GM12878 (cell line): ENCODE measurements at regions not wholly inside any gene's neighbourhood (a gene's known extent, or its start where the extent isn't known, plus 50 kb on each side); places are given as distances from the start of the nearest gene placed in this dataset.

Experiments used
- ATAC-seq: fragments of 200-7000 bp; cut with Tn5 transposase; 3 replicates; pipeline ENCODE4 v1.9.1; 2020; ENCODE audit warnings: mild to moderate bottlenecking, moderate library complexity
- BruUV-seq: library from RNA; stranded (reverse); fragments of 400-500 nt; replicated peaks from 2 replicates; lab custom pipeline; 2021; lab: Mats Ljungman, UMichigan
- CTCF ChIA-PET: fragments of 300-600 bp; sonication (Branson Sonifier 250); formaldehyde crosslinking; extraction: SDS; loops from one replicate; lab custom pipeline; 2021; ENCODE audit warnings: inconsistent platforms; lab: Yijun Ruan, JAX
- POLR2A ChIA-PET: fragments of 350-600 bp; formaldehyde crosslinking; extraction: SDS; loops from one replicate; lab custom pipeline; 2021; ENCODE audit warnings: inconsistent platforms; lab: Charles Lee
- RAD21 ChIA-PET: fragments of 300-600 bp; sonication (Branson Sonifier 250); formaldehyde crosslinking; loops from one replicate; lab custom pipeline; 2023; ENCODE audit warnings: antibody characterized with exemption; ENCODE audit not compliant: unreplicated experiment; lab: Charles Lee
- SMC1A ChIA-PET: fragments of 300-600 bp; sonication (Branson Sonifier 250); formaldehyde crosslinking; loops from one replicate; lab custom pipeline; 2023; ENCODE audit not compliant: unreplicated experiment, uncharacterized antibody; lab: Charles Lee
- DNase-seq: peaks from one replicate; pipeline ENCODE4 v3.0.0-alpha.2; 2011; ENCODE audit warnings: low read depth, low spot score
- FAIRE-seq: peaks from 3 replicates; lab custom pipeline; 2011; peaks lifted over from hg19 to GRCh38; lab: Jason Lieb, UNC
- H2AFZ ChIP-seq: 2 replicates; pipeline ENCODE4 v1.6.0; 2011; ENCODE audit warnings: low read depth, low read length, control low read depth; ENCODE audit not compliant: control insufficient read depth
- H3K27ac ChIP-seq: 2 replicates; pipeline ENCODE4 v1.5.1; 2011; ENCODE audit warnings: control low read depth; ENCODE audit not compliant: control insufficient read depth, insufficient read depth
- H3K27me3 ChIP-seq, 2 experiments: replicated peaks in 1 of 2; 2 replicates each; pipeline versions ENCODE4 v1.6.0 to v1.6.1; 2011; ENCODE audit warnings: low read length in 1 of 2; ENCODE audit not compliant: control insufficient read depth in 2 of 2, insufficient read depth in 2 of 2
- H3K36me3 ChIP-seq, 2 experiments: 2 replicates each; pipeline ENCODE4 v1.5.1; 2011; ENCODE audit warnings: low read length in 1 of 2; ENCODE audit not compliant: control insufficient read depth in 2 of 2, insufficient read depth in 2 of 2
- H3K4me1 ChIP-seq: 2 replicates; pipeline ENCODE4 v1.6.1; 2011; ENCODE audit warnings: mild to moderate bottlenecking, low read length, moderate library complexity, mixed read lengths; ENCODE audit not compliant: control insufficient read depth, insufficient read depth
- H3K4me2 ChIP-seq: 2 replicates; pipeline ENCODE4 v1.6.0; 2011; ENCODE audit warnings: control low read depth; ENCODE audit not compliant: control insufficient read depth, insufficient read depth
- H3K4me3 ChIP-seq: fragments of 200-600 bp; sonication (generic); 2 replicates; pipeline ENCODE4 v1.5.1; 2016
- H3K79me2 ChIP-seq: 2 replicates; pipeline ENCODE4 v1.6.0; 2011; ENCODE audit warnings: low read length; ENCODE audit not compliant: control insufficient read depth, insufficient read depth
- H3K9ac ChIP-seq: 2 replicates; pipeline ENCODE4 v1.8.0; 2011; ENCODE audit warnings: low read length, control low read depth, mixed read lengths; ENCODE audit not compliant: control insufficient read depth, insufficient read depth
- H3K9me3 ChIP-seq: replicated peaks from 3 replicates; pipeline ENCODE4 v1.5.1; 2011; ENCODE audit warnings: mild to moderate bottlenecking, low read length; ENCODE audit not compliant: control insufficient read depth, insufficient read depth
- H4K20me1 ChIP-seq: 2 replicates; pipeline ENCODE4 v1.6.0; 2011; ENCODE audit not compliant: control insufficient read depth, insufficient read depth
- CBX5 ChIP-seq: sonication (generic); IDR thresholded peaks from 2 replicates; pipeline ENCODE4 v1.6.1; 2016; ENCODE audit warnings: low read depth, moderate library complexity, mild to moderate bottlenecking, inconsistent platforms
- CREB1 ChIP-seq: IDR thresholded peaks from 2 replicates; pipeline ENCODE4 v1.6.1; 2012; ENCODE audit warnings: low read depth, mild to moderate bottlenecking, inconsistent platforms
- HDAC6 ChIP-seq: fragments of 200-600 bp; sonication (generic); IDR thresholded peaks from one replicate; pipeline ENCODE4 v1.8.0; 2017; ENCODE audit warnings: antibody characterized with exemption; ENCODE audit not compliant: unreplicated experiment
- MYC ChIP-seq: IDR thresholded peaks from 2 replicates; pipeline ENCODE4 v1.6.1; 2011; ENCODE audit warnings: mild to moderate bottlenecking, low read length, moderate library complexity, inconsistent platforms; ENCODE audit not compliant: insufficient read depth, insufficient replicate concordance, insufficient read length, severe bottlenecking
- NBN ChIP-seq: fragments of 450-650 bp; IDR thresholded peaks from 2 replicates; pipeline ENCODE4 v1.6.1; 2016
- POU2F2 ChIP-seq: IDR thresholded peaks from 3 replicates; pipeline ENCODE4 v1.6.1; 2011; ENCODE audit warnings: low read depth, mild to moderate bottlenecking, low read length, borderline replicate concordance
- RAD21 ChIP-seq: IDR thresholded peaks from 2 replicates; pipeline ENCODE4 v1.6.1; 2011; ENCODE audit warnings: mild to moderate bottlenecking, low read depth, low read length, moderate library complexity; ENCODE audit not compliant: insufficient read depth
- RAD51 ChIP-seq: fragments of 450-650 bp; IDR thresholded peaks from 2 replicates; pipeline ENCODE4 v1.6.1; 2016; ENCODE audit warnings: moderate library complexity, mild to moderate bottlenecking, inconsistent platforms
- TAF1 ChIP-seq: IDR thresholded peaks from 2 replicates; pipeline ENCODE4 v1.6.1; 2011; ENCODE audit warnings: mild to moderate bottlenecking, low read depth, low read length, borderline replicate concordance
- TARDBP ChIP-seq: IDR thresholded peaks from 2 replicates; pipeline ENCODE4 v1.6.1; 2016; ENCODE audit warnings: borderline replicate concordance
- YBX1 ChIP-seq: fragments of 450-650 bp; IDR thresholded peaks from 2 replicates; pipeline ENCODE4 v1.6.1; 2016; ENCODE audit warnings: antibody characterized with exemption
- ZBED1 ChIP-seq: IDR thresholded peaks from 2 replicates; pipeline ENCODE4 v1.6.1; 2016; ENCODE audit warnings: borderline replicate concordance
- ZNF24 ChIP-seq: fragments of 450-650 bp; IDR thresholded peaks from 2 replicates; pipeline ENCODE4 v1.6.1; 2017; ENCODE audit warnings: antibody characterized with exemption, mild to moderate bottlenecking
- ZNF384 ChIP-seq: IDR thresholded peaks from 2 replicates; pipeline ENCODE4 v1.6.1; 2012; ENCODE audit warnings: low read depth, mild to moderate bottlenecking, low read length, improper control_type of control experiment, borderline replicate concordance
- WGBS: methylation state at CpG from one replicate; pipeline ENCODE4 v1.1.6; 2016; ENCODE audit warnings: low lambda C conversion rate; ENCODE audit not compliant: insufficient replicate concordance, insufficient coverage; ENCODE audit errors: missing lambda C conversion rate; 5-methylcytosine and 5-hydroxymethylcytosine counted together
- in situ Hi-C: fragments of 300-500 bp; cut with MboI; formaldehyde crosslinking; loops from 9 replicates; pipeline ENCODE4 v1.14.3; 2018; ENCODE audit warnings: mixed read lengths
- intact Hi-C: fragments of 100-400 bp; cut with micrococcal nuclease; formaldehyde crosslinking; loops from one replicate; pipeline ENCODE4 v1.14.2; 2022; ENCODE audit not compliant: unreplicated experiment
- TF ChIP-seq, protein P1 (sequence below): fragments of 450-650 bp; IDR thresholded peaks from 2 replicates; pipeline ENCODE4 v1.6.1; 2018; ENCODE audit warnings: mild to moderate bottlenecking, low read depth, moderate library complexity; ENCODE audit not compliant: partially characterized antibody
- TF ChIP-seq, protein P2 (sequence below): fragments of 150-350 bp; IDR thresholded peaks from 2 replicates; pipeline ENCODE4 v1.6.1; 2014; ENCODE audit warnings: mild to moderate bottlenecking, low read depth, low read length

DNA sequence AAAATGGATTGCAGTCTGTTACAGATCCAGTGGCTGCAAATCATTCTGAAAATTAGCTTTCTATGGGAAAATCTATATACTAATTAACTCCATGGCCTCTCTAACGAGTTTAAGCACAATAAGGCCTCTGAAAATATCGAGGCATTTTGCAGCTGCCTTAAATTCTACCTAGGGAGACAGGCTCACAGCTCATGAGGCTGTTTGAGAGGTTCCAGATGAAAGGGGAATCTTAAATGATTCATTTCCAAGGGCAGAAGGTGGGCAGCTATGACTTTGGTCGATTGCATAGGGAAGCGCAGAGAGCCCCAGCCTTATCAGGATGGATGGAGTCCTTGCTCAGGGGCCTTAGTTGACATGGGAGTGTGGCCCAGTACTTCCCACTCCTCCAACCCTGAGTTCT, 216.8 kb upstream of the POU3F1 start:
- Histone ChIP-seq H3K79me2 (no peaks in the 10 kb centered on the region), H3K36me3 (no peaks in the 10 kb centered on the region), H3K9me3 (no peaks in the 10 kb centered on the region; the same call in 2 of the 3 replicates), H3K27ac (no peak overlapping the region), H3K27me3 (peaks cover 0 to 1% of the 10 kb centered on the region in 2 experiments; a peak in 3 of 4 replicates), H4K20me1 (no peaks in the 10 kb centered on the region), H3K9ac (no peak overlapping the region), H3K4me2 (no peak overlapping the region), H3K4me3 (no peak overlapping the region), H3K4me1 (no peaks in the 10 kb centered on the region), H2AFZ (no peak overlapping the region)
- TF ChIP-seq YBX1 = no peak
- TF ChIP-seq NBN = no peak
- TF ChIP-seq ZNF384 = no peak
- no peak for TF ChIP-seq HDAC6
- TF ChIP-seq CREB1 = no peak
- TF ChIP-seq TAF1 = no peak
- no peak for TF ChIP-seq RAD51
- no peak for TF ChIP-seq ZNF24
- intact Hi-C loops = no loop called here
- no TSS peak for BruUV-seq
- ChIA-PET SMC1A (interaction anchor here (0.7 kb wide), 1 partner anchor 16 kb away, joined by 3 read pairs; no protein-coding TSS in a partner anchor), CTCF (no interaction called here), POLR2A (no interaction called here), RAD21 (no interaction called here)
- in situ Hi-C loops = no loop called here
- WGBS = 15% methylated on average over 4 of the region's 4 CpGs
- no peak for DNase-seq
- no peak for ATAC-seq
- no peak for FAIRE-seq

DNA sequence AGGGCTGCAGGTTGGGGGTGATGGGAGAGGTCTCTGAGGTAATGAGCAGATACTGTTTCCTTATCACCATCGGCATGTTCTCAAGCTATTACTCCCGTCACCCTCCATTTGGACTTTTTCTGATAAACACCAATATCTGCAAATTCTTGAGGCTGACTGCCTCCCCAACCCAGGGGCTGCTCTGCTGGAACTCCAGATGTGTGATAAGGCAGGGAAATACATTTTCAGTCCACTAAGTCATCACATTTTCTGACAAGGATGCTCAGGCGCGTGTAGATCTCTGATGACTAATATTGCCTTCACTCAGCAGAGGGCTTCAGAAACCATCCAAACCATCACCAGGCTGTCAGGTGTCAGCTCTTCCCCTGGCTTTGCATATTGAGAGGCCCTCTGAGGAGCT, 215.0 kb upstream of the POU3F1 start:
- DNase-seq = no peak
- no peak overlapping the region for H3K9ac ChIP-seq
- TF ChIP-seq TARDBP = no peak
- TF ChIP-seq RAD21 = peak; percentile 15; the same call in 1 of the 2 replicates
- no peak for TF ChIP-seq CBX5
- 0 out of 3 replicates have a peak, but pooled peaks have one; percentile 36 for TF ChIP-seq POU2F2
- TF ChIP-seq, protein P1, sequence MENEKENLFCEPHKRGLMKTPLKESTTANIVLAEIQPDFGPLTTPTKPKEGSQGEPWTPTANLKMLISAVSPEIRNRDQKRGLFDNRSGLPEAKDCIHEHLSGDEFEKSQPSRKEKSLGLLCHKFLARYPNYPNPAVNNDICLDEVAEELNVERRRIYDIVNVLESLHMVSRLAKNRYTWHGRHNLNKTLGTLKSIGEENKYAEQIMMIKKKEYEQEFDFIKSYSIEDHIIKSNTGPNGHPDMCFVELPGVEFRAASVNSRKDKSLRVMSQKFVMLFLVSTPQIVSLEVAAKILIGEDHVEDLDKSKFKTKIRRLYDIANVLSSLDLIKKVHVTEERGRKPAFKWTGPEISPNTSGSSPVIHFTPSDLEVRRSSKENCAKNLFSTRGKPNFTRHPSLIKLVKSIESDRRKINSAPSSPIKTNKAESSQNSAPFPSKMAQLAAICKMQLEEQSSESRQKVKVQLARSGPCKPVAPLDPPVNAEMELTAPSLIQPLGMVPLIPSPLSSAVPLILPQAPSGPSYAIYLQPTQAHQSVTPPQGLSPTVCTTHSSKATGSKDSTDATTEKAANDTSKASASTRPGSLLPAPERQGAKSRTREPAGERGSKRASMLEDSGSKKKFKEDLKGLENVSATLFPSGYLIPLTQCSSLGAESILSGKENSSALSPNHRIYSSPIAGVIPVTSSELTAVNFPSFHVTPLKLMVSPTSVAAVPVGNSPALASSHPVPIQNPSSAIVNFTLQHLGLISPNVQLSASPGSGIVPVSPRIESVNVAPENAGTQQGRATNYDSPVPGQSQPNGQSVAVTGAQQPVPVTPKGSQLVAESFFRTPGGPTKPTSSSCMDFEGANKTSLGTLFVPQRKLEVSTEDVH = no peak
- no peak for TF ChIP-seq ZBED1
- TF ChIP-seq, protein P2, sequence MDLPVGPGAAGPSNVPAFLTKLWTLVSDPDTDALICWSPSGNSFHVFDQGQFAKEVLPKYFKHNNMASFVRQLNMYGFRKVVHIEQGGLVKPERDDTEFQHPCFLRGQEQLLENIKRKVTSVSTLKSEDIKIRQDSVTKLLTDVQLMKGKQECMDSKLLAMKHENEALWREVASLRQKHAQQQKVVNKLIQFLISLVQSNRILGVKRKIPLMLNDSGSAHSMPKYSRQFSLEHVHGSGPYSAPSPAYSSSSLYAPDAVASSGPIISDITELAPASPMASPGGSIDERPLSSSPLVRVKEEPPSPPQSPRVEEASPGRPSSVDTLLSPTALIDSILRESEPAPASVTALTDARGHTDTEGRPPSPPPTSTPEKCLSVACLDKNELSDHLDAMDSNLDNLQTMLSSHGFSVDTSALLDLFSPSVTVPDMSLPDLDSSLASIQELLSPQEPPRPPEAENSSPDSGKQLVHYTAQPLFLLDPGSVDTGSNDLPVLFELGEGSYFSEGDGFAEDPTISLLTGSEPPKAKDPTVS = no peak
- no peak for TF ChIP-seq MYC

More for the DNA sequence above, 215.0 kb upstream of the POU3F1 start:
- FAIRE-seq (no peak), ATAC-seq (no peak)
- SMC1A ChIA-PET = no interaction called here
- H3K4me2 ChIP-seq = no peak overlapping the region
- RAD21 ChIA-PET = interaction anchor here (1.3 to 1.5 kb wide), 2 partner anchors 18 to 155 kb away, joined by 3 read pairs; no protein-coding TSS in a partner anchor
- no peak overlapping the region for H3K4me3 ChIP-seq
- WGBS = 50% methylated on average over 4 of the region's 4 CpGs
- no peak overlapping the region for H3K27ac ChIP-seq
- BruUV-seq = no TSS peak
- CTCF ChIA-PET = interaction anchor here (1.0 to 1.5 kb wide), 2 partner anchors 30 to 327 kb away, joined by 3 to 4 read pairs; no protein-coding TSS in a partner anchor
- no peaks in the 10 kb centered on the region for H3K4me1 ChIP-seq
- no peaks in the 10 kb centered on the region for H4K20me1 ChIP-seq
- H3K79me2 ChIP-seq = no peaks in the 10 kb centered on the region
- in situ Hi-C loops = no loop called here
- no peak overlapping the region for H2AFZ ChIP-seq
- POLR2A ChIA-PET = no interaction called here
- no peaks in the 10 kb centered on the region; the same call in 2 of the 3 replicates for H3K9me3 ChIP-seq
- H3K27me3 ChIP-seq = peaks cover 0 to 1% of the 10 kb centered on the region in 2 experiments; a peak in 2 of 4 replicates
- no peaks in the 10 kb centered on the region for H3K36me3 ChIP-seq
- intact Hi-C loops = no loop called here
